ENCODE measurements at regions not wholly inside any gene's neighbourhood (a gene's known extent, or its start where the extent isn't known, plus 50 kb on each side); places are given as distances from the start of the nearest gene placed in this dataset.

DNA sequence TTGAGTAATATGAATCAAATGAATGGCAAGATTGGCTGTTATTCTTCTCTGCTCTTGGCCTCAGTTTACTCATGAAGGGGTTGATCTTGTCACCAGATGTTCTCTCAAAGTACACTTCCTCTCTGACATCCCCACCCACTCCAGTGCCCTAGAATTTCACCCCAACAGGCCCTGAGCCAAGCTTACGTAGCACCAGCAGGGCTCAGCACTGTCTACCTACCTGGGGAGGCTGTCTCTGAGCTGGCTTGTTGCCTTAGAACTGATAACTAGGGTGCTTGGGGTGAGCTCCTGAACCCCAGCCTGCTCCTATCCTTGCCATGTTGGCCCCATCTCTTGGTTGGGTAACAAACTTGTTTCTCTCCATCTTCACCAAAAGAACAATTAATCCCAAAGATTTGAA, 159.1 kb upstream of the USP24 start:
- TF ChIP-seq CTCF (IDR thresholded peaks at IDR 0.05) = no peak
- TF ChIP-seq POLR2AphosphoS5 (IDR thresholded peaks at IDR 0.05) = no peak
- no peak for TF ChIP-seq POLR2A (IDR thresholded peaks at IDR 0.05)

All from prostate gland (tissue), 2 donors.